ENCODE measurements at regions not wholly inside any gene's neighbourhood (a gene's known extent, or its start where the extent isn't known, plus 50 kb on each side); places are given as distances from the start of the nearest gene placed in this dataset.
"Not testable (repeated sequence)": the region's sequence is repeated elsewhere in the genome, so short reads cannot be mapped to it uniquely, and the experiment has no call there.

GRCh38 chr11:96560727-96561126, 170.9 kb downstream of the JRKL start:
- TF ChIP-seq CREB1 (CRISPR knock-in tag; IDR thresholded peaks at IDR 0.05; ENCODE audit: low read depth); CTCF (conservative IDR thresholded peaks at IDR 0.05; ENCODE audit: low read depth in 2 of 2); EZH2phosphoT487 (IDR thresholded peaks at IDR 0.05; ENCODE audit: unreplicated experiment); REST (IDR thresholded peaks at IDR 0.05; ENCODE audit: unreplicated experiment); JUNB (IDR thresholded peaks at IDR 0.05; ENCODE audit: unreplicated experiment): not testable (repeated sequence)

Data from GM23338 (cell line).